NCI-H524 (cell line): ENCODE measurements at regions not wholly inside any gene's neighbourhood (a gene's known extent, or its start where the extent isn't known, plus 50 kb on each side); places are given as distances from the start of the nearest gene placed in this dataset.
"Not testable (repeated sequence)": the region's sequence is repeated elsewhere in the genome, so short reads cannot be mapped to it uniquely, and the experiment has no call there.

Source experiments
- DNase-seq, 2 experiments: peaks; one replicate each; lab custom pipeline; 2025; lab: John Stamatoyannopoulos, UW

GRCh38 chr14:39582028-39582654, 149.9 kb upstream of the FBXO33 start:
- no peak for DNase-seq

DNA sequence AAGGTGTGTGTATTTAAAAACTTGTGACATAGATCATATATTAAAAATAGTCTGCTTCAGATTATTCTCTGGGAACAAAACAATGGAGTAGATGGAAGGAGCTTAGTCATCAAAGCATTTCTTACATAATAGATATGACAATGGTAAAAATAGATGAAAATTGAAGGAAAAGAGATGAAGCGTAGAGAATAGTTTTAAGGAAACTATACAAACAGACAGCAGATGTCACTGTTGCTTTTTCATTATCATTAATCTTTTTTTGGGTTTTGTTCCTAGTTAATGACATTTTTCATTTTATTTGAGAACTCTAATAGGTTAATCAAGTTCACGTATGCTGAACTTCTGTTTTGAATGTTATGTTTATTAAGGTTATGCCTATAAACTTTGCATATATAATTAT, 149.2 kb upstream of the FBXO33 start:
- DNase-seq: peak in 1 of 2 experiments; percentile 23

DNA sequence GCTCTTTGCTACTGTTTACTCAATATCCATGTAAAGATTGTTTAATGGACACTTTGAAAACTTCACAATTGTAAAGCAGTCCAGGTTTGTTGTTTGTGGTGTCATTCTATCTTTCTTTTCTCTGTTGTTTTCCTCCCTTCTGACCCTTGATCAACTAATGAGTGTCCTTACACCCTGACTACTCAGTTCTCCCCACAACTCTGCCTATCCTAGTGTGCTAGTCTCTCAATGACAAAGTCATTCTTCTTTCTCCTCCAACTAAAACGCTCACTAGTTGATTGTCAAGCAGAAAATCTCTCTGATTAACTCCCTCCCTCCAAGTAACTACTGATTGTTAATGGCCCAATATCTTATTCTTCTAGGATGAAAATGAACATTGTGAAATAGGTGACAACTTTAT, 148.5 kb upstream of the FBXO33 start:
- DNase-seq: no peak

GRCh38 chr14:39576736-39577135, 144.5 kb upstream of the FBXO33 start:
- no peak for DNase-seq

- DNase-seq: no peak
These were observed 144.0 kb upstream of the FBXO33 start for GRCh38 chr14:39576258-39576657.

GRCh38 chr14:39568809-39569538, 136.7 kb upstream of the FBXO33 start:
- no peak for DNase-seq

DNA sequence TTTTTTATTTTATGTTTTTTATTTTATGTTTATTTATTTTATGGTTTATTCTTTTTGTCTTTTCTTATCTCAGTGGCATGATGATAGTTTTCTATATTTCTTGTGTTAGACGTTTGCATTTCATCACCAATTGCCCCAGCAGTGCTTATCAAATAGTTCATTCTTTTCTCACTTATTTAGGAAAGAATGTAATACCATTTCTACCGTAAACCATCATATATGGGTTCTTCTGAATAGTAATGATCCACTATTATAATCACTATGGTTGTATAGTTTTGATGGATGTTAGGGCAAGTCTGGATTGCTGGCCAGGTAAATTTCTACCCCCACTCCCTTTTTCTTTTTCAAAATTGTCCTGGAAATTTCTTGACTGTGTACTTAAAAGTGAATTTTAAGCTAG, 134.6 kb upstream of the FBXO33 start:
- DNase-seq: no peak

GRCh38 chr14:39563361-39563760, 131.1 kb upstream of the FBXO33 start:
- DNase-seq: peak in 1 of 2 experiments; percentile 11

DNA sequence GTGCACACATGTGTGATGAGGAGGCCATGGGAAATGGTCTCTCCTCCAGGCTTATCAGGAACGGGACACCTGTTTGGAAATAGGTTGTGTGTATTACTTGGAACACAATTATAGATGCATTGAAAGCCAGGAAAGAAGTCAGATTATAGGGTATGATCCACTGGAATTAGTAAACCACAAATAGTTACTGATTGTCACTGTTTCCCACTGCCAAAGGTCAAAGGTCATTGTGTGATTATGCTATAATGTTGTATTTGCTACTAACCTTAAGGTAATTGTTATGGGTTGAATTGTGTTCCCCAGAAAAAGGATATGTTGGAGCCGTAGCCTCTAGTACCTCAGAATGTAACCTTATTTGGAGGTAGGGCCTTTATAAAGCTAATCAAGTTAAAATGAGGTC, 129.9 kb upstream of the FBXO33 start:
- DNase-seq: no peak

DNA sequence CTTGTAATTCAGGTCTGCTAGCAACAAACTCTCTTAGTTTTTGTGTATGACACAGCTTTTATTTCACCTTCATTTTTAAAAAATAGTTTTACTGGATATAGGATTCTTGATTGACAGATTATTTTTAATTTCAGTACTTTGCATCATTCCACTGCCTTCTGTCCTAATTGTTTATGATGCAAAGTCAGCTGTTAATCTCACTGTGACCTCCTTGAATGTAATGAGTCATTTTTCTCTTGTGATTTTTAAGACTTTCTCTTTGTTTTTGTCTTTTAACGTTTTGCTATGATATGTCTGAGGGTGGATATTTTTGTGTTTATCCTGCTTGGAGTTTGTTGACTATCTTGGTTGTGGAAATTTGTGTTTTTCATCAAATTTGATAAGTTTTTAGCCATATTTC, 126.3 kb upstream of the FBXO33 start:
- DNase-seq: no peak

GRCh38 chr14:39555749-39556148, 123.5 kb upstream of the FBXO33 start:
- DNase-seq: no peak

- DNase-seq: no peak
These were observed 122.3 kb upstream of the FBXO33 start for GRCh38 chr14:39554576-39554975.

DNA sequence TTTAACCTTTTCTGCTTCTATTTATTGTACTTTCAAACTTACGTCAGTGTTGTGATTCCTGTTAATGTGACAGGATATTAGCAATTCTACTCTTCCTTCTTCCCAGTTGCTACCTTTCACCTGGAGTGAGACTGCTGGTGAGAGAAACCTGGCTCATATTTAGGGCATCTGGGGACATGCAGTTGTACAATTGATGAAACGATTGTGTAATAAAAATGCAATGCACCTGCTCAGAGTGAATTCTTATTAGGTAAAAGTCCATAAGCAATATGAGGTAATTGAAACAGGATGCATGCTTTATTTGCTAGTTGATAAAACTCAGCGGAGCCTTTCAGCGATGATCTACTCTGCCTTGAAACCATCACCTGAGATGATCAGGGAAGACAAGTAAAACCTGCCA, 116.1 kb upstream of the FBXO33 start:
- no peak for DNase-seq

- DNase-seq: no peak
These were observed 115.6 kb upstream of the FBXO33 start for GRCh38 chr14:39547845-39548244.

DNA sequence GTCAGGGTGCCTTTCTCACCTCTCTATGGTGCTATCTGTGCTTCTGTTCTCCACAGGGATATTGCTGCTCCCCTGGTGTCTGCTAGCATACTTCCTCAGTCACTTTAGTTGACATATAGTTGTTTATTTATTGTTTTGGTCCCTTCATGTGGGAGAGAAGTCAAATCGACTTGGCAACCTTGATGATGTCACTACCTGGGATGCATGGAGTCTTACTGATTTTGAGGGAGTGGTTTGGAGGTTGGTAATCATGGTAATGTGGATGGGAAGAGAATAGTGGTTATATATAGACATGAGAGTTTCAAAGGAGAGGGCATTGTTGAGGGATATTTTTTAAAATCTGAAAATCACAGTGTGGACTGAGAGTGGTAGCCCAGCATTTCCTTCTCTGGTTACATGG, 73.6 kb upstream of the FBXO33 start:
- DNase-seq: no peak

DNA sequence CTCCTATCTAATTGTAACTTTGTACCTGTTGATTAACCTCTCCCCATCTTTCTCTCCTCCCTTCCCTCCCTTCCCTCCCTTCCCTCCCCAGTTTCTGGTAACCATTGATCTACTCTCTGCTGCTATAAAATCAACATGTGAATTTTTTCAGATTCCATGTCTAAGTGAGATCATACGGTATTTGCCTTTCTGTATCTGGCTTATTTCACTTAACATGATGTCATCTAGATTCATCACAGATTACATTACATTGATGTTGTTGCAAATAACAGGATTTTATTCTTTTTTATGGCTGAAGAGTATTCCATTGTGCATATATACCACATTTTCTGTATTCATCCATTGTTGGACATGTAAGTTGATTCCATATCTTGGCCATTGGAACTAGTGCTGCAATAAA, 68.0 kb upstream of the FBXO33 start:
- DNase-seq: no peak

DNA sequence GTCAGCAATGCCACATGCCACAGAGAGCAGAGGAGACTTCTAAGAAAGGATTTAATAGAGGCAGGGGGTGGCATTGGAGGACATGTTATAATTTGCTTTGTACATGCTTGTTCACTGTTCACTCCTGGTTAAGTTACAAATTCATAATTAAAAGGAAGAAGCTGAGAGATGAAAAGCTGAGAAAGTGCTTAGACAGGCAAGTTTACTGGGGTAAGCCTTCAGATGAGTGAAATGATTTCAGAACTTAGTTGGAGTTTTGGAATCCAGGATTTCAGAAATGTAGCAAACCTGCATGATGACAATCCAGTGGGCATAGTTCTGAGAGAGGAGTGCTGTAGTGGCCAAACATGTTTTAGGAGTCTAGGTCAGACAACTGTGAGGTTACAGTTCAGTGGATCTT, 67.3 kb upstream of the FBXO33 start:
- no peak for DNase-seq

GRCh38 chr14:39497677-39498076, 65.4 kb upstream of the FBXO33 start:
- not testable (repeated sequence) for DNase-seq

DNA sequence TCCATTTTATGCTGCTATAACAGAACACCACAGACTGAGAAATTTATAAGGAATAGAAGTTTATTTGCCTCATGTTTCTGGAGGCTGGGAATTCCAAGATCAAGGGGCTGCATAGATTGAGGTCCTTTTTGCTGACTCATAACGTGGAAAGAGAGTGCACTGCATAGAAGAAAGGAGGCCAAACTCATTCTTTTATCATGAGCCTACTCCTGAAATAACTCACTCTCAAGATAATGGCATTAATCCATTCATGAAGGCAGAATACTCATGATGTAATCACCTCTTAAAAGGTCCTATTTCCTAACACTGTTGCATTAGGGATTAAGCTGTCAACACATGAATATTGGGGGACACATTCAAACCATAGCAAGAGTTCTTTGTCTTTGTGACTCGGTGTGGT, 60.0 kb upstream of the FBXO33 start:
- DNase-seq: peak in 1 of 2 experiments; percentile 32

DNA sequence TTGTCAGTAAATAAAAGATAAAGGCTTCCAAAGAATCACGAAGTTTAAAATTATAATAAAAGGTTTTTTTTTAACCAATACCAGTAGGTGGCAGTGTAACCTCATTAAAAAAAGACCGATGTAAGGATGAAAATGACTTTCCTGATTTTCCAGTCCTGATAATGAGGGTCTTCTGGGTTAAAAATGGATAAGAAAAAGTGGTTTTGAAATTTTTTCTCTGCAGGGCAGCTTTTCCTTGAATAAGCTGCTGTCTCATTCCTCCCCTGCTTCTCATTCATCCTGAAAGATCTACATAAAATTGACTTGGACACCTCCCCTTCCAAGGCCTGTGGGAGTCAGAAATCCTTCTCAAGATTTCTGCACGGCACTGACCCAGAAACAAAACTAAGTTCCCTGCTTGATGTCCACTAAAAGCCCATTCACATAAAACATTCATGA, 58.9 kb upstream of the FBXO33 start:
- peak; percentile 48 to 73 for DNase-seq

GRCh38 chr14:39488600-39488999, 56.4 kb upstream of the FBXO33 start:
- peak; percentile 8 to 70 for DNase-seq

- DNase-seq: no peak
These were observed 51.4 kb upstream of the FBXO33 start for GRCh38 chr14:39483682-39484081.
